ENCODE measurements at regions not wholly inside any gene's neighbourhood (a gene's known extent, or its start where the extent isn't known, plus 50 kb on each side); places are given as distances from the start of the nearest gene placed in this dataset.

DNA sequence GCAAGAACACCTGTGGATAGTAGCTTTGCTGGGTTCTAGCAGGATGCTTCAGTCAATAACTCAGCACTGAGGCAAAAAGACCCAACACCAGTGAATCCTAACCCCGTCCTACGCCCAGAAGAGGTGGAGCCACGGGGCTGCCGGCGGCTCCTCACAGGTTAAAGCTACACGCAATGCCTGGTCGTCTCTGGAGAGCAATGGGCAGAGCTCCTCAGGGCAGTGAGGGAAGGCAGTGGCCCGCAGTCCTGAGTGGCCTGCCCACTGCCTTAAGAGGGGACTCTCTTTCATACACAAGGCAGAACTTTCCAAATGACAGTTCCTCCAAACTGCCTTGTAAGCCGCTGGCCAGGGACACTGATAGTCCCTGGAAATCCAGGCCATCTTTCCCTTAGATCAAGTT lies 244.2 kb upstream of the IRX2 start:
- TF ChIP-seq PKNOX1 (IDR thresholded peaks at IDR 0.05) (no peak), TARDBP (IDR thresholded peaks at IDR 0.05) (no peak), HDGF (IDR thresholded peaks at IDR 0.05; ENCODE audit: borderline replicate concordance) (no peak), SP1 (IDR thresholded peaks at IDR 0.05) (no peak), FOXM1 (IDR thresholded peaks at IDR 0.05; ENCODE audit: borderline replicate concordance) (no peak), BHLHE40 (IDR thresholded peaks at IDR 0.05; ENCODE audit: borderline replicate concordance) (no peak), ARNT (IDR thresholded peaks at IDR 0.05) (no peak), FOXK2 (IDR thresholded peaks at IDR 0.05) (no peak), LEF1 (IDR thresholded peaks at IDR 0.05; ENCODE audit: borderline replicate concordance) (no peak), FOXA1 (IDR thresholded peaks at IDR 0.05) (no peak), ELF4 (IDR thresholded peaks at IDR 0.05) (no peak)

All from HEK293T (cell line).